ENCODE measurements at regions not wholly inside any gene's neighbourhood (a gene's known extent, or its start where the extent isn't known, plus 50 kb on each side); places are given as distances from the start of the nearest gene placed in this dataset.

DNA sequence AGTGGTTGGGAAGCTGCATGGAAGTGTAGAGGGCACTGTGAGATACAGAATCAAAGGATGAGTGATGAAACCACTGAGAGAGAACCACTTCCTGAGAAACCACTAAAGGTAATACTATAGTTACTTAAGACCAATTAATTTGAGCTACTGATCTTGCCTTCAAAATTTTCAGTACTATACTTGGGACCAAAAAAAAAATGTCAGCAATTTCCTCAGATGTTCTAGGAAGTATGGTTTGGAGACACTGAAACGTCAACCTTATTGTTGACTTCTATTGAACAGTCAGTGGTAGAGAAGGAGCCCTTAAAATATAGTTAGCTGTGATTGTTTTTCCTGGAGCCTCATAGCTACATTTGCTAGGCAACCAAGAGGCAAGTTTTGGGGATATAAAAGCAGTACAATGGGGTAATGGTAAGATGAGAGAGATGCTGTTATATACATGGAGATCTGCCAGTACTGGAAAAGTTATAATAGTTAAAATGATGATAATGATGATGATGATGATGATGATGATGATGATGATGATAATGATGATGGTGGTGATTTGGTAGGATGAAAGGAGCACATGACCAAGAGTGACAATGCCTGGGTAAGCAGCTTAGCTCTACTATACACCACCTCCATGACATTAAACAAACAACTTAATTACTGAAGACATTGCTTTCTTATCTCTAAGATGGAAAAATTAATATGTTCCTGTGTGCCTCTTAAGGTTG is 300.9 kb upstream of the G2E3 start:
- TF ChIP-seq, protein P1, sequence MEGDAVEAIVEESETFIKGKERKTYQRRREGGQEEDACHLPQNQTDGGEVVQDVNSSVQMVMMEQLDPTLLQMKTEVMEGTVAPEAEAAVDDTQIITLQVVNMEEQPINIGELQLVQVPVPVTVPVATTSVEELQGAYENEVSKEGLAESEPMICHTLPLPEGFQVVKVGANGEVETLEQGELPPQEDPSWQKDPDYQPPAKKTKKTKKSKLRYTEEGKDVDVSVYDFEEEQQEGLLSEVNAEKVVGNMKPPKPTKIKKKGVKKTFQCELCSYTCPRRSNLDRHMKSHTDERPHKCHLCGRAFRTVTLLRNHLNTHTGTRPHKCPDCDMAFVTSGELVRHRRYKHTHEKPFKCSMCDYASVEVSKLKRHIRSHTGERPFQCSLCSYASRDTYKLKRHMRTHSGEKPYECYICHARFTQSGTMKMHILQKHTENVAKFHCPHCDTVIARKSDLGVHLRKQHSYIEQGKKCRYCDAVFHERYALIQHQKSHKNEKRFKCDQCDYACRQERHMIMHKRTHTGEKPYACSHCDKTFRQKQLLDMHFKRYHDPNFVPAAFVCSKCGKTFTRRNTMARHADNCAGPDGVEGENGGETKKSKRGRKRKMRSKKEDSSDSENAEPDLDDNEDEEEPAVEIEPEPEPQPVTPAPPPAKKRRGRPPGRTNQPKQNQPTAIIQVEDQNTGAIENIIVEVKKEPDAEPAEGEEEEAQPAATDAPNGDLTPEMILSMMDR (IDR thresholded peaks at IDR 0.05): no peak
- no peak for TF ChIP-seq POLR2A (IDR thresholded peaks at IDR 0.05; ENCODE audit: low read depth)
- TF ChIP-seq POLR2AphosphoS5 (IDR thresholded peaks at IDR 0.05): no peak

Measured in esophagus muscularis mucosa (tissue), 3 donors.